Coronary artery (tissue), 2 donors: ENCODE measurements at regions not wholly inside any gene's neighbourhood (a gene's known extent, or its start where the extent isn't known, plus 50 kb on each side); places are given as distances from the start of the nearest gene placed in this dataset.

ENCODE experiments used
- DNase-seq: peaks from one replicate; pipeline ENCODE4 v3.0.0-alpha.2; 2017; ENCODE audit warnings: low spot score
- H3K27ac ChIP-seq, 2 donors: fragments of 200-600 bp; sonication (generic); one replicate each; pipeline ENCODE4 v1.5.1; 2016 to 2019
- H3K4me3 ChIP-seq: fragments of 200-600 bp; sonication (generic); 2 replicates; pipeline ENCODE4 v1.5.1; 2016; ENCODE audit warnings: mild to moderate bottlenecking, moderate library complexity
- TF ChIP-seq, protein P1 (sequence below): fragments of 200-600 bp; sonication (generic); IDR thresholded peaks from one replicate; pipeline ENCODE4 v1.5.1; 2019; ENCODE audit warnings: antibody characterized with exemption

DNA sequence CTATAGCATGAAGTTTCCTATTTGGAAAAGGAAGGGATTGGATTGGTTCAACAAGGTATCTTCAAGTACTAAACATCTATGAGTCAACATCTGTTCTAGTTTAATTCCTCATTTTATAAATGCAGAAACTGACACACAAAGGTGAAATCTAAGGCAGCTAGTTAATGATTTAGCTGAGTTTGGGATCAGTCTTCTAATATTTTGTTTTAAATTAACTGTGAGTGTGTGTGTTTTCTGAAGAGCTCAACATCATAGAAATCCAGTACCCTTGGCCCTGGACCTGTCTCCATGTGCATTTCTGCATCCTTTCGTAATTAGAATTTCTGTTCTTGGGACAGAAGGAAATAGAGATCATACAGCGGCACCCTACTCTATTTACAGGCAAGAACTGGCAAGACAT is 105.9 kb downstream of the RGS2 start:
- Histone ChIP-seq H3K4me3 (no peak overlapping the region), H3K27ac (no peak overlapping the region)
- TF ChIP-seq, protein P1, sequence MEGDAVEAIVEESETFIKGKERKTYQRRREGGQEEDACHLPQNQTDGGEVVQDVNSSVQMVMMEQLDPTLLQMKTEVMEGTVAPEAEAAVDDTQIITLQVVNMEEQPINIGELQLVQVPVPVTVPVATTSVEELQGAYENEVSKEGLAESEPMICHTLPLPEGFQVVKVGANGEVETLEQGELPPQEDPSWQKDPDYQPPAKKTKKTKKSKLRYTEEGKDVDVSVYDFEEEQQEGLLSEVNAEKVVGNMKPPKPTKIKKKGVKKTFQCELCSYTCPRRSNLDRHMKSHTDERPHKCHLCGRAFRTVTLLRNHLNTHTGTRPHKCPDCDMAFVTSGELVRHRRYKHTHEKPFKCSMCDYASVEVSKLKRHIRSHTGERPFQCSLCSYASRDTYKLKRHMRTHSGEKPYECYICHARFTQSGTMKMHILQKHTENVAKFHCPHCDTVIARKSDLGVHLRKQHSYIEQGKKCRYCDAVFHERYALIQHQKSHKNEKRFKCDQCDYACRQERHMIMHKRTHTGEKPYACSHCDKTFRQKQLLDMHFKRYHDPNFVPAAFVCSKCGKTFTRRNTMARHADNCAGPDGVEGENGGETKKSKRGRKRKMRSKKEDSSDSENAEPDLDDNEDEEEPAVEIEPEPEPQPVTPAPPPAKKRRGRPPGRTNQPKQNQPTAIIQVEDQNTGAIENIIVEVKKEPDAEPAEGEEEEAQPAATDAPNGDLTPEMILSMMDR = no peak
- no peak for DNase-seq

DNA sequence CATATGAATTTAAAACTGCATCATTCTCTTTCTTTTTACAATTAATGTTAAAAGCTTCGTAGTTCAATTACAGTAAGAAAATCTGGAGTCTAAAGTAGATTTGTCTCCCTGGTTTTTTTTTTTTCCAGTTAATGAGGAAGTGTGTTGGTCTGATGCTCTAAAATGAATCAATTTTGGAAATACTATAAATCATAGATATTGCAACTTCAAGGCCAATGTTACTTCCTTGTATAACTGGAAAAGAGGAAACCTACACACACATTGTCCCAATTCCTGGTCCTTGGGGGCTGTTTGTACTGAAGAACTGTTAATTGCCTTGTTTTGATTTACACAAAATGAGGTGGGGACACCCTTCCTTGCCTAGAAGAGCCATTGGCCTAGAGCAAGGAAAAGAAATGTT is 107.2 kb downstream of the RGS2 start:
- Histone ChIP-seq H3K4me3 (no peak overlapping the region), H3K27ac (no peak overlapping the region)
- TF ChIP-seq, protein P1 = no peak
- no peak for DNase-seq

DNA sequence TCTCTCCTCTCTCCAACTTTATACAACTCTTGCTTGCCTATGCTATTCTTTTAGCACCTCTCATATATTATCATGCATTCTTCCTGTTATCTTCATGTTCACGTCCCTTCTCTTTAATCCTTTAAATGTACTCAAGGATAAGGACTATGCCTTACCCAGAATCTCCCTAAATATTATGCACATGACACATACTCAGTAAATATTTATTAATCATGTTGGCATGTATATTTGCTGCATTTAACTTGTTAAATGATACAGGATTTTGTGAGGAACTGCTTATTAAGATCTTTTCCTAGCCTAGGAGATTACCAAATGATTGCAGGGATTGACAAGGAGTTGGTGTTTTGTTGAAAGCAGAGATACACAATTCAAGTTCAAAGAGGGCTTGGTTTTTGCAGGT is 109.4 kb downstream of the RGS2 start:
- TF ChIP-seq, protein P1 = no peak
- H3K4me3 ChIP-seq = no peak overlapping the region
- DNase-seq = no peak
- no peak overlapping the region for H3K27ac ChIP-seq

DNA sequence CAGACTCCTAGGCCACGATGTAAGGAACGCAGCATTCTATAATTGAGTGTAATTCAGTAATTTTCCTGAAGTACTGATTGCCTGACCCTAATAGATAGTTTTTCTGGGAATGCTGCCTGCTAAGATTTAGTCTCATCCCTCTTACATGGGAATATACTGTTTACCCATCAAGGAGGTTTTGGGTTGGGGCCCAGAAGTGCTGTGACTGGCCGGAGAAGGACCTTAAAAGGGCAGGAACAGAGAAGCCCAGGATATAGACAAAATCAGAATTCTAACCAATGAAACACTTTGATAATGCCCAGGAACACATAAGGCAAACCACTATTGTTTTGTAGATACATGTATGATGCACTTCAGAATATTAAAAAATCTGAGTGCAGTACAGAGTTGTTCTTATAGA is 111.6 kb downstream of the RGS2 start:
- no peak for DNase-seq
- Histone ChIP-seq H3K27ac (no peak overlapping the region), H3K4me3 (no peak overlapping the region)
- TF ChIP-seq, protein P1 = no peak

DNA sequence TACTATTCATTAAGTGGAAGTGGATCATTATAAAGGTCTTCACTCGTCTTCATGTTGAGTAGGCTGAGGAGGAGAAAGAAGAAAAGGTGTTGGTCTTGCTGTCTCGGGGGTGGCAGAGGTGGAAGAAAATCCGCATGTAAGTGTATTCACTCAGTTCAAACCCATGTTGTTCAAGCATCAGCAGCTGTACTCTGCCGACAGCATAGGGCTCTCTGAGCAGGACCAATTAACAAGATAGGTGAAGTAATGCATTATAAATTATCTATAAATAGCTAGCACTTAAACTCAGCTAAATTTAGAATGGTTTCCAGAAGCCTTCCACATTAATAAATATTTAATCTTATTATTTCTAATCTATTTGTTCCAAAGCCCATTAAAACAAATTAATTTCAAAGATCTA is 116.8 kb downstream of the RGS2 start:
- no peak for DNase-seq
- H3K27ac ChIP-seq = no peak overlapping the region
- TF ChIP-seq, protein P1 = no peak
- H3K4me3 ChIP-seq = no peak overlapping the region

DNA sequence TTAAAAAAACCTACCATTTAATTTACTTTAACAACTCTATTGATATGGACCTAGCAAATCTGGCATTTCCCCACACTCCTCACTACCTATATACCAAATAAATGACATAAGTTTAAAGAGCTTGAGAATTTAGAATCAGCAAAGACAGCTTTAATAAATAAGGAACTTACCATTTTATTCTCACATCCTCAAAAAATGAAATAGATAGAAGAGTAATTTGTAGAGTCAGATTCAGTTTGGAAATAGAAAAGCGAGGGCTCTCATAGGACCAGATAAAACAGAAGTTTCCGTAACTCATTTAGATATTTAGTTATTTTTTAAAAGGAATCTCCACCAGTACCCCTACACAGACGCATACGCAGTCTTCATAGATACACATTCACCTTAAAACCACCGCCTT is 117.9 kb downstream of the RGS2 start:
- H3K4me3 ChIP-seq = no peak overlapping the region
- TF ChIP-seq, protein P1 = no peak
- DNase-seq = no peak
- no peak overlapping the region for H3K27ac ChIP-seq

DNA sequence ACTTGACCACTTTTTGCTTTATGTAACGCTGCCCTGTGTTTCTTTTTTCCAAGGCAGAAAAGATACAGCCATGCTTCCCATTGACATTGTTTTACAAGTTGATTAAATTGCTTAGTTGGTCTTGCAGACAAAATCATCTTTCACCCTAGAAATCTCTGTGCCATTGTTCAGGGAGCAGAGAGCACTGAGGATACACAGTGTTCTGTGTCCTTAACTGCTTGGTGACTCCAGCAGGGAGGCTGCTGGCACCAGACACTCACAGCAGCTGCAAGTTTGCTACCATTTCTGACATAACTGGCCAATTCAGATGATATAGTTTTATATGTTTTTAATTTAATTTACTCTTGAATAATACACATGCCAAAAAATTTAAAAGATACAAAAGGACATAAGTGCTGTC is 118.7 kb downstream of the RGS2 start:
- Histone ChIP-seq H3K4me3 (no peak overlapping the region), H3K27ac (no peak overlapping the region)
- TF ChIP-seq, protein P1 = no peak
- no peak for DNase-seq
